Gastroesophageal sphincter (tissue), 3 donors: ENCODE measurements at regions not wholly inside any gene's neighbourhood (a gene's known extent, or its start where the extent isn't known, plus 50 kb on each side); places are given as distances from the start of the nearest gene placed in this dataset.
"Not testable (repeated sequence)": the region's sequence is repeated elsewhere in the genome, so short reads cannot be mapped to it uniquely, and the experiment has no call there.

ENCODE experiments used
- POLR2A ChIP-seq, 2 donors: fragments of 450-650 bp; IDR thresholded peaks; one replicate each; pipeline ENCODE4 v1.6.1; 2017; ENCODE audit warnings: antibody characterized with exemption in 2 of 2, mild to moderate bottlenecking in 2 of 2, moderate library complexity in 1 of 2
- TF ChIP-seq, protein P1 (sequence below), 4 experiments: fragments of 200-600 bp in 2 of 4; fragments of 450-650 bp in 2 of 4; sonication (generic) in 1 of 4; IDR thresholded peaks; one replicate each; pipeline ENCODE4 v1.5.1; 2017 to 2019; ENCODE audit warnings: antibody characterized with exemption in 4 of 4, mild to moderate bottlenecking in 2 of 4, moderate library complexity in 2 of 4

DNA sequence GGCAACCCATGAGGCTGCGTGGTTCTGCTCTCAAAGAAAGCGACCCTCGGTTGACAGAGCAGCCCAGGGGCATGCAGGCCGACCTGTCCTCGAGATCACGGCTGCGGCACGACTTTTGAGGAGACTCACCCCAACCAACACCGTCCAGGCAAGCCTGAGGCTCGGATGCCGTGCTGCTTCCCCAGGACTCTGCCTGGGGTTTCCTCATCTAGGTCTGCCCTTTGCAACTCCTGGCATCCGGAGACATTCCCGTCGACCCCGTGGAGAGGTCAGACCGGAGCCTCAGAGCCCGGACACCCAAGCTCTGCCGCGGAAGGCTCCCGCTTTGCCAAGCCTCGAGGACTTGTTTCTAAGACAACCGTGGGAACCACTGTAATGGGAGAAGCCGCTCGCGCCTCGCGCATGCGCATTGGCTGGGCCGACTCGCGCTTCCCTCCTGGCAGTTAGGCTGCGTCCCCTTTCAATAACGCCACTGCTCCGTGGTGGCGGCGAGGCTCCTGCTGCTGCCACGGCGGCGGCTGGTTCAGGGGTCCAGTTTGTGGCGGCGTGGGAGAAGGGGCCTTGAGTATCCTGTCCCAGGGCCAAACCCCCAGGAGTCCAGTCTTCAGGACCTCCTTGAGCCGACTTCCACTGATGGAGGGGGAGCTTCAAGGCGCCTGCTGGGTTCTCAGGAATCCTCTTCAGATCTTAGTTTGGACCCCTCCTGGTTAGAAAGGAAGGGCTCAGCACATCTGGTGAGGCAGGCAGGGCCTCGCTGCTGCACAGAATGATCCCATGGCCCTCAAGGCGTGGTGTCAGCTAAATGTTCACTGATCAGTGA lies 101.7 kb upstream of the ZNF337 start:
- not testable (repeated sequence) for TF ChIP-seq POLR2A (IDR thresholded peaks at IDR 0.05)
- TF ChIP-seq, protein P1, sequence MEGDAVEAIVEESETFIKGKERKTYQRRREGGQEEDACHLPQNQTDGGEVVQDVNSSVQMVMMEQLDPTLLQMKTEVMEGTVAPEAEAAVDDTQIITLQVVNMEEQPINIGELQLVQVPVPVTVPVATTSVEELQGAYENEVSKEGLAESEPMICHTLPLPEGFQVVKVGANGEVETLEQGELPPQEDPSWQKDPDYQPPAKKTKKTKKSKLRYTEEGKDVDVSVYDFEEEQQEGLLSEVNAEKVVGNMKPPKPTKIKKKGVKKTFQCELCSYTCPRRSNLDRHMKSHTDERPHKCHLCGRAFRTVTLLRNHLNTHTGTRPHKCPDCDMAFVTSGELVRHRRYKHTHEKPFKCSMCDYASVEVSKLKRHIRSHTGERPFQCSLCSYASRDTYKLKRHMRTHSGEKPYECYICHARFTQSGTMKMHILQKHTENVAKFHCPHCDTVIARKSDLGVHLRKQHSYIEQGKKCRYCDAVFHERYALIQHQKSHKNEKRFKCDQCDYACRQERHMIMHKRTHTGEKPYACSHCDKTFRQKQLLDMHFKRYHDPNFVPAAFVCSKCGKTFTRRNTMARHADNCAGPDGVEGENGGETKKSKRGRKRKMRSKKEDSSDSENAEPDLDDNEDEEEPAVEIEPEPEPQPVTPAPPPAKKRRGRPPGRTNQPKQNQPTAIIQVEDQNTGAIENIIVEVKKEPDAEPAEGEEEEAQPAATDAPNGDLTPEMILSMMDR (IDR thresholded peaks at IDR 0.05): not testable (repeated sequence)
